H1 (cell line): ENCODE measurements at regions not wholly inside any gene's neighbourhood (a gene's known extent, or its start where the extent isn't known, plus 50 kb on each side); places are given as distances from the start of the nearest gene placed in this dataset.

Source experiments
- CTCF ChIA-PET: fragments of 300-600 bp; sonication (Branson Sonifier 250); formaldehyde crosslinking; loops from one replicate; lab custom pipeline; 2021; ENCODE audit not compliant: partially characterized antibody; lab: Charles Lee
- POLR2A ChIA-PET: fragments of 300-600 bp; sonication (Branson Sonifier 250); formaldehyde crosslinking; loops from one replicate; lab custom pipeline; 2021; ENCODE audit warnings: inconsistent platforms; ENCODE audit not compliant: partially characterized antibody; lab: Charles Lee
- DNase-seq, 2 experiments: peaks; one replicate each; pipeline versions ENCODE4 v3.0.0 to v3.0.0-alpha.2; 2010 to 2022; ENCODE audit warnings: low spot score in 2 of 2, low read depth in 1 of 2, mixed read lengths in 1 of 2
- FAIRE-seq: peaks from 2 replicates; lab custom pipeline; 2011; peaks lifted over from hg19 to GRCh38; lab: Jason Lieb, UNC
- H2AFZ ChIP-seq: 2 replicates; pipeline ENCODE4 v1.8.1; 2012; ENCODE audit warnings: low read length, inconsistent platforms
- H2AK5ac ChIP-seq: 2 replicates; pipeline ENCODE4 v1.6.1; 2013; ENCODE audit warnings: low read depth, low read length
- H2BK120ac ChIP-seq: replicated peaks from 2 replicates; pipeline ENCODE3; 2013; ENCODE audit warnings: low read depth, low read length, inconsistent platforms
- H2BK12ac ChIP-seq: 2 replicates; pipeline ENCODE4 v1.6.1; 2013; ENCODE audit warnings: low read depth, low read length
- H2BK15ac ChIP-seq: 2 replicates; pipeline ENCODE4 v1.6.1; 2013; ENCODE audit warnings: low read length
- H2BK20ac ChIP-seq: 2 replicates; pipeline ENCODE4 v1.6.1; 2013; ENCODE audit warnings: low read length
- H2BK5ac ChIP-seq: 2 replicates; pipeline ENCODE4 v1.6.1; 2013; ENCODE audit warnings: low read depth, low read length
- H3K14ac ChIP-seq: 2 replicates; pipeline ENCODE4 v1.6.1; 2013; ENCODE audit warnings: inconsistent platforms; ENCODE audit not compliant: insufficient read length
- H3K18ac ChIP-seq: 2 replicates; pipeline ENCODE4 v1.6.1; 2013; ENCODE audit warnings: low read length; ENCODE audit errors: extremely low read depth
- H3K23ac ChIP-seq: 2 replicates; pipeline ENCODE4 v1.6.1; 2013; ENCODE audit warnings: inconsistent platforms; ENCODE audit not compliant: insufficient read length
- H3K23me2 ChIP-seq: 2 replicates; pipeline ENCODE4 v1.6.1; 2013; ENCODE audit warnings: low read depth, low read length
- H3K27ac ChIP-seq: 2 replicates; pipeline ENCODE4 v1.6.1; 2011; ENCODE audit warnings: low read depth, low read length, inconsistent platforms
- H3K27me3 ChIP-seq, 4 experiments: replicated peaks in 1 of 4; 1 replicate in 1 of 4; 2 replicates in 3 of 4; pipeline versions ENCODE4 v1.6.1 to v1.8.1; 2011 to 2013; ENCODE audit warnings: low read length in 3 of 4, mild to moderate bottlenecking in 3 of 4, inconsistent platforms in 2 of 4, mixed read lengths in 2 of 4, moderate library complexity in 1 of 4; ENCODE audit not compliant: control insufficient read depth in 3 of 4, insufficient read depth in 3 of 4; ENCODE audit errors: extremely low read depth in 1 of 4
- H3K36me3 ChIP-seq, 4 experiments: 2 replicates each; pipeline versions ENCODE4 v1.6.1 to v1.8.1; 2011 to 2013; ENCODE audit warnings: mild to moderate bottlenecking in 4 of 4, low read length in 3 of 4, moderate library complexity in 2 of 4, control low read depth in 1 of 4, inconsistent platforms in 1 of 4; ENCODE audit not compliant: insufficient read depth in 4 of 4, control insufficient read depth in 2 of 4
- H3K4ac ChIP-seq: replicated peaks from 2 replicates; pipeline ENCODE3; 2013; ENCODE audit warnings: low read length, low read depth, mixed read lengths, inconsistent platforms; ENCODE audit not compliant: insufficient read length
- H3K4me1 ChIP-seq, 4 experiments: replicated peaks in 1 of 4; 1 replicate in 1 of 4; 2 replicates in 3 of 4; pipeline versions ENCODE4 v1.6.1 to v1.8.1; 2011 to 2013; ENCODE audit warnings: low read length in 3 of 4, inconsistent platforms in 2 of 4, mixed read lengths in 1 of 4; ENCODE audit not compliant: insufficient read depth in 4 of 4, control insufficient read depth in 3 of 4
- H3K4me2 ChIP-seq, 2 experiments: 2 replicates each; pipeline versions ENCODE4 v1.6.1 to v1.8.1; 2011 to 2013; ENCODE audit warnings: low read depth in 2 of 2, low read length in 2 of 2, control low read depth in 1 of 2, inconsistent platforms in 1 of 2, mild to moderate bottlenecking in 1 of 2; ENCODE audit not compliant: insufficient read depth in 1 of 2
- H3K4me3 ChIP-seq, 4 experiments: fragments of 200-600, 300-600 bp in 1 of 4; sonication (generic), shearing (Covaris generic), sonication (Bioruptor Twin) in 1 of 4; 2 replicates each; pipeline versions ENCODE4 v1.5.1 to v1.8.1; 2011 to 2016; ENCODE audit warnings: low read length in 4 of 4, low read depth in 3 of 4, control low read depth in 2 of 4, inconsistent platforms in 2 of 4, mild to moderate bottlenecking in 2 of 4, mixed read lengths in 1 of 4, moderate library complexity in 1 of 4; ENCODE audit not compliant: insufficient read depth in 2 of 4; ENCODE audit errors: extremely low read depth in 1 of 4
- H3K56ac ChIP-seq: replicated peaks from 2 replicates; pipeline ENCODE3; 2013; ENCODE audit warnings: low read depth, mild to moderate bottlenecking, mixed read lengths, low read length, inconsistent platforms; ENCODE audit not compliant: insufficient read length
- H3K79me1 ChIP-seq: 2 replicates; pipeline ENCODE4 v1.6.1; 2013; ENCODE audit warnings: low read depth, low read length, control low read depth
- H3K79me2 ChIP-seq, 2 experiments: 2 replicates each; pipeline versions ENCODE4 v1.6.1 to v1.8.1; 2012 to 2013; ENCODE audit warnings: low read length in 2 of 2, mild to moderate bottlenecking in 2 of 2, inconsistent platforms in 1 of 2; ENCODE audit not compliant: insufficient read depth in 2 of 2, control insufficient read depth in 1 of 2
- H3K9ac ChIP-seq, 4 experiments: replicated peaks in 1 of 4; 1 replicate in 1 of 4; 2 replicates in 3 of 4; pipeline versions ENCODE4 v1.6.1 to v1.8.1; 2011 to 2013; ENCODE audit warnings: low read depth in 3 of 4, low read length in 3 of 4, control low read depth in 2 of 4, mild to moderate bottlenecking in 2 of 4, moderate library complexity in 2 of 4, inconsistent platforms in 1 of 4; ENCODE audit errors: extremely low read depth in 1 of 4
- H3K9me3 ChIP-seq, 2 experiments: 2 replicates each; pipeline versions ENCODE4 v1.6.1 to v1.8.1; 2012 to 2013; ENCODE audit warnings: mild to moderate bottlenecking in 2 of 2, moderate library complexity in 2 of 2, control low read depth in 1 of 2, inconsistent platforms in 1 of 2, low read depth in 1 of 2, low read length in 1 of 2, mixed read lengths in 1 of 2; ENCODE audit not compliant: insufficient read depth in 2 of 2
- H4K20me1 ChIP-seq, 2 experiments: replicated peaks in 1 of 2; 2 replicates each; pipeline versions ENCODE3 to v1.8.1; 2011 to 2013; ENCODE audit warnings: inconsistent platforms in 2 of 2, low read length in 2 of 2, mild to moderate bottlenecking in 1 of 2; ENCODE audit not compliant: insufficient read depth in 2 of 2, control insufficient read depth in 1 of 2
- H4K5ac ChIP-seq: 2 replicates; pipeline ENCODE4 v1.6.1; 2013; ENCODE audit warnings: low read length, low read depth, mixed read lengths, inconsistent platforms; ENCODE audit not compliant: insufficient read length
- H4K8ac ChIP-seq: 2 replicates; pipeline ENCODE4 v1.8.0; 2013; ENCODE audit warnings: mild to moderate bottlenecking, moderate library complexity, low read length, inconsistent platforms; ENCODE audit not compliant: insufficient read depth; ENCODE audit errors: extremely low read depth
- H4K91ac ChIP-seq: replicated peaks from 2 replicates; pipeline ENCODE3; 2013; ENCODE audit warnings: low read length, mixed read lengths, inconsistent platforms; ENCODE audit not compliant: insufficient read length
- ATF3 ChIP-seq: IDR thresholded peaks from 2 replicates; pipeline ENCODE4 v1.6.1; 2011; ENCODE audit warnings: low read depth, mild to moderate bottlenecking, low read length; ENCODE audit not compliant: insufficient read depth
- CBX8 ChIP-seq: fragments of 300-800, 300-1000 bp; sonication (generic); IDR thresholded peaks from 2 replicates; pipeline ENCODE4 v1.7.1; 2016; ENCODE audit warnings: low read depth, low read length, borderline replicate concordance
- CHD2 ChIP-seq: IDR thresholded peaks from 2 replicates; pipeline ENCODE4 v1.6.1; 2012; ENCODE audit warnings: low read length, improper control_type of control experiment
- CREB1 ChIP-seq: IDR thresholded peaks from 2 replicates; pipeline ENCODE4 v1.6.1; 2012; ENCODE audit warnings: inconsistent platforms
- HDAC2 ChIP-seq, 2 experiments: fragments of 300-600 bp in 1 of 2; sonication (generic) in 1 of 2; IDR thresholded peaks; 2 replicates each; pipeline ENCODE4 v1.6.1; 2011 to 2012; ENCODE audit warnings: low read depth in 2 of 2, low read length in 2 of 2, mild to moderate bottlenecking in 2 of 2, moderate library complexity in 2 of 2, borderline replicate concordance in 1 of 2, inconsistent platforms in 1 of 2
- KDM1A ChIP-seq: fragments of 200-600, 300-600 bp; sonication (generic); IDR thresholded peaks from 2 replicates; pipeline ENCODE4 v1.7.1; 2016; ENCODE audit warnings: mild to moderate bottlenecking, low read length, borderline replicate concordance
- MAX ChIP-seq: IDR thresholded peaks from 2 replicates; pipeline ENCODE4 v1.6.1; 2012; ENCODE audit warnings: inconsistent platforms
- NANOG ChIP-seq: IDR thresholded peaks from 2 replicates; pipeline ENCODE4 v1.6.1; 2011; ENCODE audit warnings: low read length, low read depth, mild to moderate bottlenecking, inconsistent platforms; ENCODE audit not compliant: insufficient read depth, poor library complexity, severe bottlenecking
- POLR2A ChIP-seq, 2 experiments: IDR thresholded peaks; 1 replicate in 1 of 2; 2 replicates in 1 of 2; pipeline ENCODE4 v1.6.1; 2011; ENCODE audit warnings: low read depth in 2 of 2, low read length in 2 of 2, mild to moderate bottlenecking in 2 of 2; ENCODE audit errors: control extremely low read depth in 1 of 2
- RAD21 ChIP-seq, 2 experiments: IDR thresholded peaks in 1 of 2; conservative IDR thresholded peaks in 1 of 2; 2 replicates each; pipeline ENCODE4 v1.6.1; 2011; ENCODE audit warnings: low read depth in 2 of 2, low read length in 2 of 2, improper control_type of control experiment in 1 of 2, inconsistent platforms in 1 of 2, mild to moderate bottlenecking in 1 of 2, moderate library complexity in 1 of 2
- SP1 ChIP-seq: IDR thresholded peaks from 2 replicates; pipeline ENCODE4 v1.6.1; 2011; ENCODE audit warnings: low read depth, low read length
- SRF ChIP-seq: IDR thresholded peaks from 2 replicates; pipeline ENCODE4 v1.6.1; 2011; ENCODE audit warnings: mild to moderate bottlenecking, low read depth, low read length, moderate library complexity
- TBP ChIP-seq: IDR thresholded peaks from 2 replicates; pipeline ENCODE4 v1.6.1; 2011; ENCODE audit warnings: low read depth, low read length, improper control_type of control experiment
- TEAD4 ChIP-seq: IDR thresholded peaks from 2 replicates; pipeline ENCODE4 v1.6.1; 2012; ENCODE audit warnings: low read depth, low read length, inconsistent platforms, mixed read lengths
- ZNF274 ChIP-seq: IDR thresholded peaks from 2 replicates; pipeline ENCODE4 v1.7.0; 2012; ENCODE audit warnings: low read length, borderline replicate concordance; ENCODE audit errors: extremely low read depth
- WGBS, 2 experiments: shearing (Covaris generic) in 1 of 2; methylation state at CpG; one replicate each; pipeline versions ENCODE4 v1.1.6 to v1.1.7; 2013 to 2015; ENCODE audit warnings: low lambda C conversion rate in 2 of 2, mixed read lengths in 2 of 2, inconsistent platforms in 1 of 2, low coverage in 1 of 2, missing lambda C conversion rate in 1 of 2; ENCODE audit not compliant: insufficient replicate concordance in 2 of 2, insufficient coverage in 1 of 2, insufficient read length in 1 of 2; ENCODE audit errors: extremely low coverage in 1 of 2, missing lambda C conversion rate in 1 of 2; 5-methylcytosine and 5-hydroxymethylcytosine counted together

GRCh38 chr6:122347280-122347679 lies 52.2 kb upstream of the HSF2 start:
- H3K14ac ChIP-seq, result no peak overlapping the region
- CTCF ChIA-PET, result no interaction called here
- no peaks in the 10 kb centered on the region for H3K9me3 ChIP-seq
- no peak overlapping the region for H2BK120ac ChIP-seq
- POLR2A ChIA-PET, result no interaction called here
- no peak overlapping the region for H4K8ac ChIP-seq
- H2BK20ac ChIP-seq, result no peak overlapping the region
- no peak overlapping the region for H3K18ac ChIP-seq
- H4K20me1 ChIP-seq, result no peaks in the 10 kb centered on the region
- no peaks in the 10 kb centered on the region for H3K79me2 ChIP-seq
- H2AFZ ChIP-seq, result no peak overlapping the region
- H2BK12ac ChIP-seq, result no peak overlapping the region
- no peaks in the 10 kb centered on the region for H3K4me1 ChIP-seq
- H3K36me3 ChIP-seq, result no peaks in the 10 kb centered on the region
- H4K91ac ChIP-seq, result no peak overlapping the region
- H3K27ac ChIP-seq, result no peak overlapping the region
- no peak overlapping the region for H2AK5ac ChIP-seq
- H2BK15ac ChIP-seq, result no peak overlapping the region
- H2BK5ac ChIP-seq, result no peak overlapping the region
- no peak overlapping the region for H3K23ac ChIP-seq
- WGBS, 2 experiments, result 77% methylated on average over 2 of the region's 2 CpGs; no CpG with 5 or more reads in 1 of the 2 experiments
- H3K9ac ChIP-seq, result no peak overlapping the region
- FAIRE-seq (no peak), DNase-seq (no peak)
- H3K23me2 ChIP-seq, result no peaks in the 10 kb centered on the region
- no peak overlapping the region for H3K4me3 ChIP-seq
- no peaks in the 10 kb centered on the region for H3K27me3 ChIP-seq
- H3K56ac ChIP-seq, result no peak overlapping the region
- no peak overlapping the region for H3K4ac ChIP-seq
- no peaks in the 10 kb centered on the region for H3K79me1 ChIP-seq
- no peak overlapping the region for H4K5ac ChIP-seq
- H3K4me2 ChIP-seq, result no peak overlapping the region
- no peak for TF ChIP-seq CBX8
- no peak for TF ChIP-seq RAD21 (IDR thresholded peaks at IDR 0.05 in 1 of 2, conservative IDR thresholded peaks at IDR 0.05 in 1 of 2; ENCODE audit: low read depth in 2 of 2, low read length in 2 of 2)
- TF ChIP-seq TBP, result no peak
- TF ChIP-seq SP1, result no peak
- no peak for TF ChIP-seq HDAC2 (IDR thresholded peaks at IDR 0.05; ENCODE audit: borderline replicate concordance in 1 of 2, low read depth in 2 of 2, low read length in 2 of 2)
- no peak for TF ChIP-seq CHD2
- no peak for TF ChIP-seq TEAD4
- no peak for TF ChIP-seq NANOG
- no peak for TF ChIP-seq CREB1
- no peak for TF ChIP-seq ZNF274
- no peak for TF ChIP-seq SRF
- TF ChIP-seq POLR2A (IDR thresholded peaks at IDR 0.05; ENCODE audit: control extremely low read depth in 1 of 2, low read depth in 2 of 2, low read length in 2 of 2), result no peak
- no peak for TF ChIP-seq KDM1A
- no peak for TF ChIP-seq ATF3
- TF ChIP-seq MAX, result no peak
